Glutamatergic neuron (in vitro differentiated cells): ENCODE measurements at regions not wholly inside any gene's neighbourhood (a gene's known extent, or its start where the extent isn't known, plus 50 kb on each side); places are given as distances from the start of the nearest gene placed in this dataset.

ENCODE experiments used
- DNase-seq: peaks from one replicate; pipeline ENCODE4 v3.0.0; 2022
- H3K27ac Mint-ChIP-seq: one replicate; pipeline ENCODE4 v1.8.0; 2020; ENCODE audit warnings: mild to moderate bottlenecking, mixed read lengths, inconsistent platforms; ENCODE audit not compliant: unreplicated experiment
- H3K27me3 Mint-ChIP-seq: one replicate; pipeline ENCODE4 v1.8.0; 2020; ENCODE audit warnings: mild to moderate bottlenecking, moderate library complexity, mixed read lengths, inconsistent platforms; ENCODE audit not compliant: unreplicated experiment
- H3K36me3 Mint-ChIP-seq: one replicate; pipeline ENCODE4 v1.8.0; 2020; ENCODE audit warnings: mild to moderate bottlenecking, mixed read lengths, inconsistent platforms; ENCODE audit not compliant: unreplicated experiment
- H3K4me1 Mint-ChIP-seq: one replicate; pipeline ENCODE4 v1.8.0; 2020; ENCODE audit warnings: mild to moderate bottlenecking, low read depth, mixed read lengths, inconsistent platforms; ENCODE audit not compliant: unreplicated experiment
- H3K4me3 Mint-ChIP-seq: one replicate; pipeline ENCODE4 v1.8.0; 2020; ENCODE audit warnings: mild to moderate bottlenecking, mixed read lengths, inconsistent platforms; ENCODE audit not compliant: unreplicated experiment
- H3K9me3 Mint-ChIP-seq: one replicate; pipeline ENCODE4 v1.8.0; 2020; ENCODE audit warnings: mild to moderate bottlenecking, moderate library complexity, mixed read lengths, inconsistent platforms; ENCODE audit not compliant: unreplicated experiment
- CTCF ChIP-seq: fragments of 200-600 bp; sonication (generic); IDR thresholded peaks from one replicate; pipeline ENCODE4 v1.5.0; 2021; ENCODE audit not compliant: partially characterized antibody, unreplicated experiment

- no peaks in the 10 kb centered on the region for H3K27me3 Mint-ChIP-seq
These were observed 270.3 kb upstream of the RAG2 start for GRCh38 chr11:36868380-36868779.

GRCh38 chr11:36865846-36866245 is 267.8 kb upstream of the RAG2 start:
- Mint-ChIP-seq H3K4me3 (no peak overlapping the region), H3K27me3 (peaks cover 1% of the 10 kb centered on the region), H3K9me3 (no peaks in the 10 kb centered on the region), H3K4me1 (no peaks in the 10 kb centered on the region), H3K36me3 (no peaks in the 10 kb centered on the region), H3K27ac (no peak overlapping the region)
- no peak for DNase-seq
- TF ChIP-seq CTCF, result no peak

More at GRCh38 chr11:36868380-36868779, 270.3 kb upstream of the RAG2 start:
- H3K27ac Mint-ChIP-seq, result no peak overlapping the region
- TF ChIP-seq CTCF, result no peak
- H3K4me3 Mint-ChIP-seq, result no peak overlapping the region
- no peak for DNase-seq
- H3K4me1 Mint-ChIP-seq, result no peaks in the 10 kb centered on the region
- H3K9me3 Mint-ChIP-seq, result no peaks in the 10 kb centered on the region
- H3K36me3 Mint-ChIP-seq, result no peaks in the 10 kb centered on the region

- Mint-ChIP-seq H3K9me3 (no peaks in the 10 kb centered on the region), H3K27ac (no peak overlapping the region), H3K27me3 (no peaks in the 10 kb centered on the region), H3K36me3 (no peaks in the 10 kb centered on the region), H3K4me3 (no peak overlapping the region), H3K4me1 (no peaks in the 10 kb centered on the region)
- no peak for DNase-seq
- no peak for TF ChIP-seq CTCF
These were observed 256.8 kb upstream of the RAG2 start for GRCh38 chr11:36854875-36855274.

- H3K27me3 Mint-ChIP-seq, result no peaks in the 10 kb centered on the region
- H3K4me1 Mint-ChIP-seq, result no peaks in the 10 kb centered on the region
- H3K9me3 Mint-ChIP-seq, result no peaks in the 10 kb centered on the region
- no peak overlapping the region for H3K4me3 Mint-ChIP-seq
- no peak overlapping the region for H3K27ac Mint-ChIP-seq
- DNase-seq, result no peak
- no peak for TF ChIP-seq CTCF
- H3K36me3 Mint-ChIP-seq, result no peaks in the 10 kb centered on the region
These were observed 250.6 kb upstream of the RAG2 start for GRCh38 chr11:36848660-36849059.

- Mint-ChIP-seq H3K9me3 (no peaks in the 10 kb centered on the region), H3K27me3 (no peaks in the 10 kb centered on the region), H3K36me3 (no peaks in the 10 kb centered on the region), H3K4me3 (no peak overlapping the region), H3K27ac (no peak overlapping the region), H3K4me1 (peaks cover 6% of the 10 kb centered on the region)
- DNase-seq, result no peak
- no peak for TF ChIP-seq CTCF
These were observed 242.3 kb upstream of the RAG2 start for GRCh38 chr11:36840378-36840777.
